HG02759 (cell line): ENCODE measurements at regions not wholly inside any gene's neighbourhood (a gene's known extent, or its start where the extent isn't known, plus 50 kb on each side); places are given as distances from the start of the nearest gene placed in this dataset.

Source experiments
- ATAC-seq: cut with Tn5 transposase; IDR thresholded peaks from one replicate; pipeline ENCODE4 v1.9.1; 2021; ENCODE audit warnings: mild to moderate bottlenecking, moderate library complexity; ENCODE audit not compliant: unreplicated experiment

DNA sequence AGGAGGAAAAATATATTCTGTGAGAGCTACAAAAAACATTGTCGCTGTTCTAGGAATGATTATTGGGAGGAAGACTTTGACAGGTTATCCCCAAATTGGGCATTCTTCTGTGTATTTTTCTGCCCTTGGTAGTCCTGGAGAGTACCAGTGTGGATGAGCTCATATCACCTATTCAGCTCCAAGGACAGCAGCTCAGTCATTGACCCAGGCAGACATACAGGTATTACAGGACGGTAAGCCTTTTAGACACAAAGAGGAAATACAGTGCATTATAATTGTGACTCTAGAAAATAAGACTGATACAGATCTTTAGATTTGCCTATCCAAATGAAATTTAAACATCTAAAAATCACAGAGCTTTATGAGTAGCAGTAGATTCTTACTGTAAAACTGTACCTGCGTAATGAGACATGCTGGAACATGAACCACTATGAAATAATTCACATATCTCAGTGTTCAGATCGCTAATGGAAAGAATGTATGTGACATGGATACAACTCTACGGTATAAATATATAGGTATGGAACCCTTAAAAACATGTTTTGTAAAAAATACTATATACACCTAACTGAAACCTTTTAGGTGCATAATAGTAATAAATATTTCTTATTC, 56.0 kb downstream of the PLK2 start:
- no peak for ATAC-seq

DNA sequence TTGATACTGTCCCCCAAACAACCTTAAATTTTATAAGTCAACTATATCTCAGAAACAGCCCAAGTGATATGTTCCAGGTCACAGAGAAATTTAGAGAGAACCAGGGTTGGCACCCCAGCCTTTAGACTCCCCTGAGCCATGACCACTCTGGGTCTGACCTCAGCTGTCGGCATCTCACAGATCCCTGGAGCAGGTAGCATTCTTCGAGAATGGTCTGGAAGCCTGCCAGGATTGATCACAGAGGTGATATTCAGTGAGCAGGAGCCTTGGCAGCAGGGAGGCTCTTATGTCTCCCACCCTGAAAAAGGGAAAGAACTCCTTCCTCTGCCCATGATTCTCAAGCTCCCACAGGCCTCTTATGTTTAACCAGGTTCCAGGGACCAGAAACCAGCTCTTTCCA, 58.2 kb downstream of the PLK2 start:
- no peak for ATAC-seq

DNA sequence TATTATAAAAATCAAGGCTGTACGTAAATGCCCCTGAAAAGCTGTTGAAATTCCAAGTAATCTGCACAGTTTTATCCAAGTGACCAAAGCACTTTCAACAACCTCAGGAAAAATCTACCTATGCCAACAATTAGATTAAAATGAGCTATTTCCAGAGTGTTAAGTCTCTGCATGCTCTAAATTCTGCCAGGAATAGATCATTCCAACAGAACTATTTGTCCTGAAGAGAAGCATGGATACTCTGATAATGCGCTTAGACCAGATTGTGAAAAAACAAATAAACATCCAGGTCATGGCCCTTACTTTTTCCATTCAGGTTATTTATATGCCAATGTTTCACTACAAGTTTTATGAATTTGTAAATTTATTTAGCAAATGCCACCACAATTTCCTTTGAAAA, 59.1 kb downstream of the PLK2 start:
- no peak for ATAC-seq

DNA sequence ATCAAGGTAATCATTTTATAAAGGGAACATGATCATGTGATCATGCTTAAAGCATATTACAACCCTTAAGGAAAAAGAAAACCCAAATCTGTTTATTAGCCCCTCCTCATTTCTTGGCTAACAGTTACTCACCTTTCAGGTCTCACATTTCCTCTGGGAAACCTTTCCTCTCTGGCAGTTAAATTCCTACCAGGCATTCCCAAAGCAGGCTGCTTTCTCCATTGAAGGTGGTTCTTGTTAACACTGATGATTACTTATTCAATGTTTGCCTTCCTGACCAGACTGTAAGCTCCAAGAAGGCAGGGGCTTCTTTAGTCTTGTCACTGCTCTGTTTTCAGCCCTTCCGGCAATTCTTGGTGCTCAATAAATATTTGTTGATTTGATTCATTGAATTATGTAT, 59.9 kb downstream of the PLK2 start:
- no peak for ATAC-seq

DNA sequence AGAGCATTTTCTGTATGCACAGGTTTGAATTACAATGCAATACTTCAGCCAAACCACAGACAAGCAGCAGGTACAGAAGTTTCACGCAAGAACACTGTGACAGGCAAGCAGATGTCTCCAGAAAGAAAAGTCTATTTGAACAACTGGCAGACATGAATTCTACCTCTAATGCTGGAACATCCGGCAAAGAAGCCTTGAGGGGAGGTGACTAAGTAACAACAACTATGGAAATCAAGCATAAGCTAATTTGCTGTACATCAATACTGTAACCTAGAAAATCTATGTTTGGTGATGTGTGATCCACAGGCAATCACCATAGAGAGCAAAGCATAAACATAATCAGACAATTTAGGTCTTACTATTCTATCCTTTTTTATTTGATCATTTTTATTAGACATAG, 65.5 kb downstream of the PLK2 start:
- no peak for ATAC-seq

DNA sequence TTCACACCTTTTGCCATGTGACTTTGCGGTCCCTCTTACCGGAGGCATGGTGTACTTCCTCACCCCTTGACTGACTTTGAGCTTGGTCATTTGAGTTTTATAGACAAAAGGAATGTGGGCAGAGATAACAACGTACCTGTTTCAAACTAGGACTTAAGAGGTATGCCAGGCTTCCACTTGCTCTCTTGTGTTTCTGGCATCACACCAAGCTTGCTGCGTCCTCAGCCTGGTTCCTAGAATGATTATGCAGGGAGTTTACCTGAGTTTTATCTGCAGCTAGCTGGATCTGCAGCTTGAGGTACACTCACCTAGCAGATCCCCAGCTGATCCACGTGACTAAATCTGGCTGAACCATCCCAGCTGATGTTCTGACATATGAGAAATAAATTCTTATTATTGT, 66.2 kb downstream of the PLK2 start:
- no peak for ATAC-seq

DNA sequence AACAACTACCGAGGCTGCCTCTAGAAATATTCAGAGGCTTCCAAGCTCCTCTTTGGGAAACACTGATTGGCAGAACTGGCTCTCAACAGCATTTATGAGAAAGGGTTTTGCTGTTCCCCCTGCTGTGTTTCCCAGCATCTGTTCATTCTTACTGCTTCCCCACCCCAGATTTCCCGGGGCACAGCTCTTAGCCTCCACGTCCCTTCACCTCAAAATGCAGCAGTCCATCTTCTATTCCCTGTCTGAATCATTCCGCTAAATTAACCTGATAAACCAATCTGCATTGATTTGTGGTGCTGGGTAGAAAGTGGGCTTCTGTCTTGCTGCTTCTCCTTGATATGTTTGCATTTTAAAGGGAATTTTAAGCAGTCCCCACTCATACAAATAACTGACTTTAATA, 67.4 kb downstream of the PLK2 start:
- no peak for ATAC-seq

DNA sequence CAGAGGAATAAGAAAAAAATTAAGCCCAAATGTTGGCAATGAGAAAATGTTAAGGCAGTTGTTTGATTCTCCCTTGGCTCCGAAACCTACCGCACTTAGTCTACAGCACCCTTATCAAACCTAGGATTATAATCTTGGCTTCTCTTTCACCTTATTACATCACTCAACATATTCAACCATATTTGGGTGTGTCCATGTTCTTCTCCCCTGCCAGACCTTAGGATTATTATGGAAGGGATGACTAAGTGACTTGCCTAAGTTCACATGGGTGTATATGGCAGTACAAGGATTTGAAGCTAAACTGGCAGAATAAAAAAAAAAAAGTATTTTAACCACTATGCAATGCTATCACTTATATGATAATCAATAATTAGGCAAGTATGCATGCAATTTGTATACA, 76.4 kb downstream of the PLK2 start:
- ATAC-seq = no peak

DNA sequence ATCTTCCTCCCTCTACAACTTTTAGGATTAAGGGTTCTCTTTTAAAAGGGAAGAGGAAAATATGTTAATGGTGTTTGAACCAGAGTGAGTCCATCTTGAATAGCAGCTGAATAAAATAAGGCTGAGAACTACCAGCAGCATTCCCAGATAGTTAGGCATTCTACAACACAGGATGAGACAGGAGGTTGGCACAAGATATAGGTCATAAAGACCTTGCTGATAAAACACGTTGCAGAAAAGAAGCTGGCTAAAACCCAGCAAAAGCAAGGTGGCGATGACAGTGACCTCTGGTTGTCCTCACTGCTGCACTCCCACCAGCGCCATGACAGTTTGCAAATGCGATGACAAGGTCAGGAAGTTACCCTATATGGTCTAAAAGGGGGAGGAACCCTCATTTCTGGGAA, 77.8 kb downstream of the PLK2 start:
- no peak for ATAC-seq

DNA sequence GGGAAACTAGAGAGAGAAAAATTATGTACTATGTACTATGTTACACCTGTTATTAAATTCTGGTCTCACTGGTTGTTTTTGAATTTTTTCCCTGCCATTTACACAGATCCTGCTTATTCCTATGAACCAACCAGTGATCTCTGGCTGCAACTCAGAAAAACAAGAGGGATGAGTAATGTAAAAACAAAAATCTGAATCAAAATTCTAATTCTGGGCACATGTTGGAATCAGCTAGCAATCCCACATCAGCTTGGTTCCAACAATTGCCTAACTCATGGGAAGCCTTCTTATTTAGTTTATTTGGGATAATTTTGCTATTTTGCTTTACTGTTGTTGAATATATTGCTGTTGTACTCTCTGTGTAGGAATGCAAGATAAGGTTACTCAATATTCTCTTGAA, 78.3 kb downstream of the PLK2 start:
- ATAC-seq = no peak

DNA sequence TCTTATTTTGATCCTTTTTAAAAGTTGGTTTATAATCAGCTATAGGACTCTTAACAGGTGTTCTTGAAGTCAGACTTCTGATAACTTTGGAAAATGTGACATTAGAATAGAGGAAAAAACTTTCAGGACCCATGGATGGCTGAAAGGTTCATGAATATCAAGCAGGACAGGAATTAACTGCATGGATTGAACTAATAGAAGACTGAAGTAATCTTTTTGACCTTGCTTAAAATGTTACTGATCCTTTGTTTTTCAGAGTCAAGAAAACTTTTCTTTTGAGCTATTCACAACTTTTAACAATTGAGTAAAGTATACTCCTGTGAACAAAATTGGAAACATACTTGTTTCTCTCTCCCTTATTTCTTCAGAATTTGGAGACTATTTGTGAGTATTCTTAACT, 79.2 kb downstream of the PLK2 start:
- ATAC-seq = no peak

DNA sequence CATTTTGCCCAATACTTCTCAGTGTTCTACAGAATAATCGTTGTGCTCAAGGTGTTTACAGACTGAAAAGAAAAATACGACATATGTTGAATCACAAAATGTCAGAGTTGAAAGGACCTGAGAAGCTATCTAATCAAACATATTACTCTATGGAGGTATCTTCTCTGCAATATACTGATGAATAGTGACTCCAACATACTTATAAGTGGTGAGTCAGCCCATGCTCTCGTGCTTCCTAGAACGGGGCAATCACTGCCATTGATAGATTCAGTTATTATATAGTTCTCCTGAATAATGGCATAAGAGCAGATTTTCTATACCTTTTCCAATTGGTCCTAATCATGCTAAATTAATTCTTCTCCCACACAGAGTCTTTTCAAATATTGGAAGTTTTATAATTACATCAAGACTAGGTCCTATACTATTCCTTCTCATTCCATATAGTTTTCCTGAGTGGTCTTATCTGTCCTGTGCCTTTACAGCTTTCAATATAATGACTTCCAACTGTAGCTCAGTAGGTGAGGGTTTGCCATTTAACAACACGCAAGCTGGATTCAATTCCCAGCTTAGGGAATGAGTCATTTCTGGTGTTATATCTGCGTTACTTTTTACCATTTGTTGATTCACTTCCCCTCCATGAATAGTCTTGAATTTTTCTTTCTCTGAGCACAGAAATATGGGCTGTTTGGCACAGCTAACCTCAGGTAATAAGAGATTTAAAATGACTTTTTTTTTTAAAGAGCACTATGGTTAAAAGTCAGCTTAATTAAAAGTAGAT, 81.1 kb downstream of the PLK2 start:
- no peak for ATAC-seq

DNA sequence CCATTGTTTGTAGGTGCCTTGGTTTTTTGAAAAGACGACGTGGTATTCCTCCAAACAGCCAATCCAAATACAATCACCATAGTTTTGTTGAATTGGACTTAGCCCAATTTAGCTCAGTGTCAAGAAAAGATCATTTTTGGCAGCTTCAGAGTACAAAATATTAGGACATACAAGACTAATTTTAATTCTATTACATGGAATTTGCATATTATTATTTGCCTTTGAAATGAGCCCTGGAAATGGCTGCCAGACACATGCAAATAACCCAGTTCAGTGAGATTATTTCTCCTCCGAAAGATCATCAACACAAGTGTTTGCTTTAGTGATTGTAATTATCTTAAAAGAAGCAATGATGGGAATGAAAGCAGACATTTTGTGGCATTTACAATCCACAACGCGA, 89.3 kb downstream of the PLK2 start:
- no peak for ATAC-seq

DNA sequence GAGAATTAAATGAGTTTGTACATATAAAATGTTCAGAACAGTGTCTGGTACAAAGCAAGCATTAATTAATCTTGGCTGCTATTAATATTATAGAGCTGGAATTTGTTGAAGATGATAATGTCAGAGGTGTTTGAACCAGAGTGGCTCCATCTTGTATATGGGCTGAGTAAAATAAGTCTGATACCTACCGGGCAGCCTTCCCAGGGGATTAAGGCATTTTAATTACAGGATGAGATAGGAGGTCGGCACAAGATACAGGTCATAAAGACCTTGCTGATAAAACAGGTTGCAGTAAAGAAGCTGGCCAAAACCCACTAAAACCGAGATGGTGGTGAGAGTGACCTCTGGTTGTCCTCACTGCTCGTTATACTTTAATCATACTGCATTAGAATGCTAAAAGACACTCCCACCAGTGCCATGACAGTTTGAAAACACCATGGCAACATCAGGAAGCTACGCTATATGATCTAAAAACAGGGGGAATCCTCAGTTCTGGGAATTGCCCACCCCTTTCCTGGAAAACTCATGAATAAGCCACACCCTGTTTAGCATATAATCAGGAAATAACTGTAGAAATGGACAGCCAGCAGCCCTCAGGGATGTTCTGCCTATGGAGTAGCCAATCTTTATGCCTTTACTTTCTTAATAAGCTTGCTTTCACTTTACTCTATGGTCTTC, 90.2 kb downstream of the PLK2 start:
- no peak for ATAC-seq

DNA sequence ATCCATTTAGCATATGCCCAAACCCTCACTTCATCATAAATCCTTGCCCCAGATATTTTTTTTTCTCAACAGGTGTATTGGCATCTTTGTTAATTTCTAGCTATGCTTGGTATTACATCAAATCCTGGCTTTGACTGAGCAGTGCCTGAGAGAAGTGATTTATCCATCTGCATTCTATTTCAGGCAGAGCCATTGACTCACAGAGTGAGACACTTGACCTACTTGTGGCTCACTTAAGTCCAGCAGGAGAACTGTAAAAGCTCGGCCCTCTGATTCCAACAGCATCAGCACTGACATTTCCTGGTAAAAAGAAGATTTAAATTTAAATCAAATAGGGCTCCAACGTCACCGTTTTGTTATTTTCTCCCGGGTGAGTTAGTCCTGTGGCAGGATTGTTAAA, 93.4 kb downstream of the PLK2 start:
- no peak for ATAC-seq

DNA sequence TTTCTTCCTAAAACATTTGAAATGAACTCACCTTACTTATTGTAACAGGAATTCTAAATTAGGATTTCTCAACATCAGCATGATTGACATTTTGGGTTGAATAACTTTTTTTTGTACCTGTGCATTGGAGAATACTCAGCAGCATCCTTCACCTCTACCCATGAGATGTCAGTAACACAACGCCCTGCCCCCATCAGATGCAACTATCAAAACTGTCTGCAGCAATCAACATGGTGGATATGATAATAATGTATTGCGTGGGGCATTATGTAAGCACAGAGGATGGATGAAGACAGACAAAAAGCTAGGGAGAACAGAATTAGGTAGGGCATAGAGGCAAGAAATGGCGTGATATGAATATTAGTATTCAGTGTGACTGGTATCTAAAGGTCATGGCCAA, 94.1 kb downstream of the PLK2 start:
- ATAC-seq = no peak

DNA sequence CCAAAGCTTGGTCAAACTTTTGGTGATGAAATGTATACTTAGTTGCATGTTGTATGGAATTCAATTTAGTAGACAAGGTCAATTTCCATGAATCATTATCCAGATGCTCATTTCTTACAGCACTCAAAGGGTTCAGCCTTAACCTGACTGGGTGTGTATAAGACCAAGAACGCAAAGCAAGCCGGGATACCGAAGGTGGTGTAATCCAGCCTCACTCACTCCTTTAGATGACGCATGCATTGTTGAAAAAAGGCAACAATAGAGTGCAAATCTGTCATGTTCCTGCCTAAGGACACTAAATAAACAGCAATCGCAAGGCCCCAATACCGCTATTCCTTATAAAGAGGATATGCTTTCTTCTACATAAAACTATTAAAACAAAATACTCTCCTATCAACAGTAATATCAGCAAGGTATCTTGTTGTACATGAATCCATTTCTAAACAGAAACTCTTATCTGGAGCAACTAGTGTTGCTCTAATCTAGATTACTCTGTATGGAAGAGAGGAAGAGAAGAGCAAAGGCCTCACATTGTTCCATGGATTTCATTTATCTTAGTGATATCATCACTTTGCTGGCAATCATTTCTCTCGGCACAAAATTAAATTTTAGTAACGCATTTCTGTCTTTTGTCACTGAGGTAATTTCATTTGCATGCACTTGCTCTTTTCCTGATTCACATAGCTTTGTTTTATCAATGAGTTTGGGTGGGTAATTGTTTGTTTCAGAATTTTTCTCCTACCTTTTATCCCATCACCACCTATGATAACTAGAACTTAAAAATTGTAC, 96.2 kb downstream of the PLK2 start:
- ATAC-seq = no peak

DNA sequence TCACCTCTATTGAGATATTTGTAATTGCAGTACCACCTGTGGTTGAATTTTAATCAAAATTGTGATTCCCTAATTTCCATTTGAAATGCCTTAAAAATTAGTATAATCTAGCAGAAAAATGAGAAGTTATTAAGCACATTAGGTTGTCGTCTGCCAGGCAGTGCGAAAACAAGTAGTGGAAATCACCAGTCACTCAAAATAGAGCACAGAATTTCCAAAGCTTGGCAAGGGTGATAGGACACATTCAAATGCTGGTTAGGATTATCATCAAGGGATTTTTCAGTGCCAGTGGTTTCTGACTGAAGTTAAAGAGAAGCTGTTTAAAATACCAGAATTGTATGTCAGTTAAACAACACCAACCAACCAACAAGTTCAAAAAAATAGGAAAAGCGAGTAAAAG, 97.8 kb downstream of the PLK2 start:
- no peak for ATAC-seq

DNA sequence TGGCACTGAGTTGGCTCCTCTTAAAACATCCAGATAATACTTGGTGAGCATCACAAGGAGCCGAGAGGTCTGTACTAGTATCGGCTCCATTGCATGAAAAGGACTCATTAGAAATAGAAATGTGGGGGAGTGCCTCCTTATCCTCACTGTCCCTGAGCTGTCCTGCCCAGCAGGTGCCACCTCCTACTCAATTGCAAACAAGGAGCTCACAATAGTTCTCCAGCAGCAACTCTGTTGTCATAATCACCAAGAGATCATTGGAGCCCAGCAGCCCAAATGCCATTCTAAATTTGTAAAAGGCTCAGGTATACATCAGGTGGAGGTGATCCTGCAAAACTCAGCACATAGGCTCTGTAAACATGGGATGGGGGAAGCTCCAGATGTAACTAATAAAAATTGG, 99.1 kb downstream of the PLK2 start:
- ATAC-seq = no peak

DNA sequence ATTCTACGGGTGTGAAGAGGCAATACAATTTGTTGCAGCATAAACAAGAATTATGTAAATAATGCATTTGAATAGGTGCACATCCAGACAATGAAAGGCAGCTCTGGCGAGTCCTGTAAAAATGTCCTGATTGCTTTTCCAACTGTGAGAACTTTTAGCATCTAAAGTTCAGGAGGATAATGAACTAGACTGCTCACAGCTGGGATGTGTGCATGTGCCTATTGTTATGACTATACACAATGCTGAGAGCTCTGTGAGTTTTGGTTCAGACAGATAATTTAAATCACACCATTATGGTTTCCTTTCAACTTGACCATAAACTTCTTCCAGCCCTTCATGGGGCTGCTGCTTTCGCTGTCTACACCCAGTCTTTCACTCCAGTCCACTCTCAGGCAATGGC, 99.9 kb downstream of the PLK2 start:
- no peak for ATAC-seq

DNA sequence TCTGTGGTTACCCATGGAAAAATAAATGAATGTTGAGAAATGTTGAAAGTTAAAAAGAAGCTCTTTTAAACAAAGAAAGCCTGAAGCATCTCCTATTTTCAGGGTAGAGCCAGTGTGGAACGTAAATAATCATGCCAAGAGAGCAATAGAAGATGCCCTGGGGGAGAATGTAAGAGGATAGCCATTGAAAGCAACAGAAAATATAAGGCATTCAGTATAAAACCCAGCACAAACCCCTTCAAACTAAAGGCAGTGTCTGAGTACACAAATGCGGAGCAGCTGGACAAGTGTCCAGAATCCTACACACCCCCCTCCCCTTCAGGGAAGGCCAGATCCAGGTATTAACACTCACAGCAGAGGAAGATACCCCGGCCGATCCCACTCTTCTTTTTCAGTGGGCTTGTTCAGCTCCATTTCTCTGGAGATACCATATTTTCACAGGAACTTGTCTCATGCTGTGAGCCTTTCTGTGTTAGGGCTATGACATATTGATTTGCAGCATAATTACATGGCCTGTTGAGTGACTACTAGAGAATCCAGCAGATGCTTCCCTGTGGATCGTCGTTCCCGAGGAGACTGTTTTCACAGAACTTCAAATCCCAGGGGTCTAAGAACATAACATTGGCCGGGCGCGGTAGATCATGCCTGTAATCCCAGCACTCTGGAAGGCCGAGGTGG, 101.2 kb downstream of the PLK2 start:
- ATAC-seq = no peak
